ENCODE measurements at regions not wholly inside any gene's neighbourhood (a gene's known extent, or its start where the extent isn't known, plus 50 kb on each side); places are given as distances from the start of the nearest gene placed in this dataset.

- ChIA-PET POLR2A (no interaction called here), CTCF (ENCODE audit: unreplicated experiment) (no interaction called here)
- Histone ChIP-seq H3K9me3 (ENCODE audit: low read length) (no peaks in the 10 kb centered on the region), H3K4me3 (ENCODE audit: low read depth, low read length, poor library complexity, severe bottlenecking) (no peak overlapping the region), H2AFZ (ENCODE audit: low read length) (no peak overlapping the region), H3K4me2 (ENCODE audit: low read length) (no peak overlapping the region), H4K20me1 (ENCODE audit: insufficient read depth, low read length) (no peaks in the 10 kb centered on the region), H3K9me2 (ENCODE audit: insufficient read depth, low read length) (no peaks in the 10 kb centered on the region), H3K27ac (ENCODE audit: low read depth, low read length, poor library complexity, severe bottlenecking) (no peak overlapping the region), H3K79me2 (ENCODE audit: insufficient read depth, low read depth, low read length) (no peaks in the 10 kb centered on the region), H3K4me1 (ENCODE audit: insufficient read depth, low read length, poor library complexity, severe bottlenecking) (no peaks in the 10 kb centered on the region), H3K36me3 (ENCODE audit: insufficient read depth, low read length) (no peaks in the 10 kb centered on the region)
- DNase-seq (ENCODE audit: low spot score), result no peak
- BruUV-seq (replicated peaks), result no TSS peak
- no peak for TF ChIP-seq CTCF (conservative IDR thresholded peaks at IDR 0.05; ENCODE audit: low read length)
- TF ChIP-seq EZH2phosphoT487 (IDR thresholded peaks at IDR 0.05; ENCODE audit: borderline replicate concordance, low read depth, low read length), result no peak
- intact Hi-C loops (cut with micrococcal nuclease; ENCODE audit: unreplicated experiment), result loop anchor here (10.0 kb wide), 1 partner anchor 460 kb away; no protein-coding TSS in a partner anchor
Measured at GRCh38 chr7:46774515-46774914, 807.4 kb downstream of the TNS3 start.

GRCh38 chr7:46772776-46773175 is 809.1 kb downstream of the TNS3 start:
- Histone ChIP-seq H3K4me2 (ENCODE audit: low read length) (no peak overlapping the region), H3K36me3 (ENCODE audit: insufficient read depth, low read length) (no peaks in the 10 kb centered on the region), H3K4me3 (ENCODE audit: low read depth, low read length, poor library complexity, severe bottlenecking) (no peak overlapping the region), H3K9me2 (ENCODE audit: insufficient read depth, low read length) (no peaks in the 10 kb centered on the region), H3K79me2 (ENCODE audit: insufficient read depth, low read depth, low read length) (no peaks in the 10 kb centered on the region), H4K20me1 (ENCODE audit: insufficient read depth, low read length) (no peaks in the 10 kb centered on the region), H2AFZ (ENCODE audit: low read length) (no peak overlapping the region), H3K9me3 (ENCODE audit: low read length) (no peaks in the 10 kb centered on the region), H3K27ac (ENCODE audit: low read depth, low read length, poor library complexity, severe bottlenecking) (no peak overlapping the region), H3K4me1 (ENCODE audit: insufficient read depth, low read length, poor library complexity, severe bottlenecking) (no peaks in the 10 kb centered on the region)
- CTCF ChIA-PET (ENCODE audit: unreplicated experiment), result no interaction called here
- intact Hi-C loops (cut with micrococcal nuclease; ENCODE audit: unreplicated experiment), result loop anchor here (10.0 kb wide), 1 partner anchor 462 kb away; no protein-coding TSS in a partner anchor
- POLR2A ChIA-PET, result no interaction called here
- no peak for DNase-seq (ENCODE audit: low spot score)
- no TSS peak for BruUV-seq (replicated peaks)
- TF ChIP-seq CTCF (conservative IDR thresholded peaks at IDR 0.05; ENCODE audit: low read length), result no peak
- TF ChIP-seq EZH2phosphoT487 (IDR thresholded peaks at IDR 0.05; ENCODE audit: borderline replicate concordance, low read depth, low read length), result no peak

- no peaks in the 10 kb centered on the region for H3K36me3 ChIP-seq (ENCODE audit: insufficient read depth, low read length)
- no peak for DNase-seq (ENCODE audit: low spot score)
- TF ChIP-seq CTCF (conservative IDR thresholded peaks at IDR 0.05; ENCODE audit: low read length) (no peak), EZH2phosphoT487 (IDR thresholded peaks at IDR 0.05; ENCODE audit: borderline replicate concordance, low read depth, low read length) (no peak)
- POLR2A ChIA-PET, result no interaction called here
- no peaks in the 10 kb centered on the region for H3K9me3 ChIP-seq (ENCODE audit: low read length)
- H4K20me1 ChIP-seq (ENCODE audit: insufficient read depth, low read length), result no peaks in the 10 kb centered on the region
- H3K79me2 ChIP-seq (ENCODE audit: insufficient read depth, low read depth, low read length), result no peaks in the 10 kb centered on the region
- no peak overlapping the region for H3K4me3 ChIP-seq (ENCODE audit: low read depth, low read length, poor library complexity, severe bottlenecking)
- H3K4me1 ChIP-seq (ENCODE audit: insufficient read depth, low read length, poor library complexity, severe bottlenecking), result no peaks in the 10 kb centered on the region
- H2AFZ ChIP-seq (ENCODE audit: low read length), result no peak overlapping the region
- CTCF ChIA-PET (ENCODE audit: unreplicated experiment), result no interaction called here
- H3K9me2 ChIP-seq (ENCODE audit: insufficient read depth, low read length), result no peaks in the 10 kb centered on the region
- BruUV-seq (replicated peaks), result no TSS peak
- no peak overlapping the region for H3K4me2 ChIP-seq (ENCODE audit: low read length)
- no peak overlapping the region for H3K27ac ChIP-seq (ENCODE audit: low read depth, low read length, poor library complexity, severe bottlenecking)
- intact Hi-C loops (cut with micrococcal nuclease; ENCODE audit: unreplicated experiment), result no loop called here
Measured at GRCh38 chr7:46767071-46767470, 814.8 kb downstream of the TNS3 start.
